Fibroblast of lung (primary cell): ENCODE measurements at regions not wholly inside any gene's neighbourhood (a gene's known extent, or its start where the extent isn't known, plus 50 kb on each side); places are given as distances from the start of the nearest gene placed in this dataset.
A peak's percentile ranks its signal among the peaks of the same experiment; 100 is the strongest.

Experiments
- DNase-seq, 2 donors: peaks; one replicate each; pipeline versions ENCODE4 v3.0.0 to v3.0.0-alpha.2; 2010; ENCODE audit warnings: low read depth in 2 of 2
- H2AFZ ChIP-seq: 2 replicates; pipeline ENCODE4 v1.5.1; 2012; ENCODE audit warnings: low read length, control low read depth, inconsistent platforms
- H3K27ac ChIP-seq: 2 replicates; pipeline ENCODE4 v1.5.1; 2011; ENCODE audit warnings: low read length, control low read depth; ENCODE audit not compliant: insufficient read depth
- H3K27me3 ChIP-seq: 2 replicates; pipeline ENCODE4 v1.5.1; 2011; ENCODE audit warnings: mild to moderate bottlenecking, low read length; ENCODE audit not compliant: control insufficient read depth, insufficient read depth
- H3K36me3 ChIP-seq: 2 replicates; pipeline ENCODE4 v1.5.1; 2011; ENCODE audit warnings: low read length; ENCODE audit not compliant: control insufficient read depth, insufficient read depth
- H3K4me1 ChIP-seq: 2 replicates; pipeline ENCODE4 v1.5.1; 2011; ENCODE audit warnings: low read length; ENCODE audit not compliant: control insufficient read depth, insufficient read depth; ENCODE audit errors: extremely low read depth
- H3K4me2 ChIP-seq: 2 replicates; pipeline ENCODE4 v1.5.1; 2011; ENCODE audit warnings: low read length, control low read depth; ENCODE audit not compliant: insufficient read depth; ENCODE audit errors: extremely low read depth
- H3K4me3 ChIP-seq, 4 experiments: fragments of 200-600 bp in 1 of 4; sonication (generic) in 1 of 4; replicated peaks in 1 of 4; 2 replicates each; pipeline ENCODE4 v1.5.1; 2011 to 2016; ENCODE audit warnings: low read length in 4 of 4, low read depth in 3 of 4, mild to moderate bottlenecking in 3 of 4, control low read depth in 2 of 4, inconsistent platforms in 1 of 4, mixed read lengths in 1 of 4; ENCODE audit not compliant: insufficient read depth in 1 of 4; ENCODE audit errors: control extremely low read depth in 1 of 4
- H3K79me2 ChIP-seq: 2 replicates; pipeline ENCODE4 v1.5.1; 2012; ENCODE audit warnings: mild to moderate bottlenecking, low read length, inconsistent platforms; ENCODE audit not compliant: control insufficient read depth, insufficient read depth
- H3K9ac ChIP-seq: 2 replicates; pipeline ENCODE4 v1.5.1; 2011; ENCODE audit warnings: mild to moderate bottlenecking, low read length, control low read depth; ENCODE audit not compliant: insufficient read depth
- H3K9me3 ChIP-seq: 2 replicates; pipeline ENCODE4 v1.5.1; 2012; ENCODE audit warnings: low read depth, low read length; ENCODE audit not compliant: control insufficient read depth, insufficient read depth
- H4K20me1 ChIP-seq: 2 replicates; pipeline ENCODE4 v1.5.1; 2011; ENCODE audit warnings: low read length; ENCODE audit not compliant: control insufficient read depth, insufficient read depth; ENCODE audit errors: extremely low read depth
- EZH2 ChIP-seq: IDR thresholded peaks from 2 replicates; pipeline ENCODE4 v1.5.1; 2012; ENCODE audit warnings: low read length, control low read depth, mild to moderate bottlenecking; ENCODE audit errors: missing control alignments
- TF ChIP-seq, protein P1 (sequence below), 2 donors: IDR thresholded peaks in 1 of 2; conservative IDR thresholded peaks in 1 of 2; 1 replicate in 1 of 2; 2 replicates in 1 of 2; pipeline ENCODE4 v1.5.1; 2011 to 2012; ENCODE audit warnings: low read length in 2 of 2, control low read depth in 1 of 2, inconsistent platforms in 1 of 2, low read depth in 1 of 2, mild to moderate bottlenecking in 1 of 2

DNA sequence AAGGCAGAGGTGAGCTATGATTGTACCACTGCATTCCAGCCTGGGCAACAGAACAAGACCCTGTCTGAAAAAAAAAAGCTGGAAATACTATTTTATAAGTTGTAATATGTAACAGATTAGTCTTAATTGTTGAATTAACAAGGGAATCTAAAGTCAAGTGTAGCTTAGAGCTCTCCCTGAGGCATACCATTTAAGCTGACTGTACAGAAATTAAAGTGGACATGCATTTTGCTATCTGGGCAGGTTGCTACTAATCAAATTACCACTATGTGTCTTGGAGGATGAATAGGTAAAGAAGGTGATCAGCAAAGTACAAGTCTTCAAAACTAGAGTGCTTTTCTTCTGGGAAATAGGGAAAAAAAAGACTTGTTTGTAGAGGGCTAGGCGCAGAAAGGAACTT is 205.3 kb upstream of the JADE1 start:
- TF ChIP-seq EZH2, result no peak
- TF ChIP-seq, protein P1, sequence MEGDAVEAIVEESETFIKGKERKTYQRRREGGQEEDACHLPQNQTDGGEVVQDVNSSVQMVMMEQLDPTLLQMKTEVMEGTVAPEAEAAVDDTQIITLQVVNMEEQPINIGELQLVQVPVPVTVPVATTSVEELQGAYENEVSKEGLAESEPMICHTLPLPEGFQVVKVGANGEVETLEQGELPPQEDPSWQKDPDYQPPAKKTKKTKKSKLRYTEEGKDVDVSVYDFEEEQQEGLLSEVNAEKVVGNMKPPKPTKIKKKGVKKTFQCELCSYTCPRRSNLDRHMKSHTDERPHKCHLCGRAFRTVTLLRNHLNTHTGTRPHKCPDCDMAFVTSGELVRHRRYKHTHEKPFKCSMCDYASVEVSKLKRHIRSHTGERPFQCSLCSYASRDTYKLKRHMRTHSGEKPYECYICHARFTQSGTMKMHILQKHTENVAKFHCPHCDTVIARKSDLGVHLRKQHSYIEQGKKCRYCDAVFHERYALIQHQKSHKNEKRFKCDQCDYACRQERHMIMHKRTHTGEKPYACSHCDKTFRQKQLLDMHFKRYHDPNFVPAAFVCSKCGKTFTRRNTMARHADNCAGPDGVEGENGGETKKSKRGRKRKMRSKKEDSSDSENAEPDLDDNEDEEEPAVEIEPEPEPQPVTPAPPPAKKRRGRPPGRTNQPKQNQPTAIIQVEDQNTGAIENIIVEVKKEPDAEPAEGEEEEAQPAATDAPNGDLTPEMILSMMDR (conservative IDR thresholded peaks at IDR 0.05 in 1 of 2, IDR thresholded peaks at IDR 0.05 in 1 of 2; ENCODE audit: low read depth in 1 of 2, low read length in 2 of 2), result no peak
- H3K27ac ChIP-seq, result no peak overlapping the region
- no peaks in the 10 kb centered on the region for H3K79me2 ChIP-seq
- H3K9ac ChIP-seq, result no peak overlapping the region
- no peaks in the 10 kb centered on the region for H3K27me3 ChIP-seq
- no peak overlapping the region for H3K4me2 ChIP-seq
- peaks cover 29% of the 10 kb centered on the region for H3K4me1 ChIP-seq
- H2AFZ ChIP-seq, result no peak overlapping the region
- no peak overlapping the region for H3K4me3 ChIP-seq
- H3K36me3 ChIP-seq, result no peaks in the 10 kb centered on the region
- no peak for DNase-seq
- no peaks in the 10 kb centered on the region for H3K9me3 ChIP-seq
- no peaks in the 10 kb centered on the region for H4K20me1 ChIP-seq

DNA sequence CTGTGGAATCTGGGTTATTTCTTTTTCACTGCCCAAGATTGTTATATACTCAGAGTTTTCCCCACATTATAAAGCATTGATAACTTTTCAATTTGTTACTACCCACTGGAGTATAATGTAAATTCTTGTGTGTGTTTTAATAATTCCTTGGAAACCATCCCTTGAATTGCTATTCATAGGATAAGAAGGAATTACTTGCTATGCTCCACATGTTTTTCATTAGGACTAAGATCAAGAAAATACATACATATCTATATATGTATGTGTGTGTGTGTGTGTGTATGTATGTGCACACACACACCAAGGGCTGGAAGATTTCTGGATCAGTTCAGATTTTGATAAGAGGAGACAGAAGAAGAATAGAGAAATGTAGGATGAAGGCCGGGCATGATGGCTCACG is 206.4 kb upstream of the JADE1 start:
- no peak overlapping the region for H3K27ac ChIP-seq
- no peaks in the 10 kb centered on the region for H4K20me1 ChIP-seq
- H2AFZ ChIP-seq, result no peak overlapping the region
- H3K9me3 ChIP-seq, result no peaks in the 10 kb centered on the region
- H3K4me2 ChIP-seq, result no peak overlapping the region
- peaks cover 29% of the 10 kb centered on the region for H3K4me1 ChIP-seq
- H3K9ac ChIP-seq, result no peak overlapping the region
- H3K27me3 ChIP-seq, result no peaks in the 10 kb centered on the region
- no peaks in the 10 kb centered on the region for H3K36me3 ChIP-seq
- TF ChIP-seq, protein P1 (conservative IDR thresholded peaks at IDR 0.05 in 1 of 2, IDR thresholded peaks at IDR 0.05 in 1 of 2; ENCODE audit: low read depth in 1 of 2, low read length in 2 of 2), result no peak
- no peak for TF ChIP-seq EZH2
- no peak for DNase-seq
- H3K79me2 ChIP-seq, result no peaks in the 10 kb centered on the region
- H3K4me3 ChIP-seq, result no peak overlapping the region

- Histone ChIP-seq H4K20me1 (no peaks in the 10 kb centered on the region), H3K4me1 (peaks cover 29% of the 10 kb centered on the region), H3K27me3 (no peaks in the 10 kb centered on the region), H3K4me3 (no peak overlapping the region), H3K79me2 (no peaks in the 10 kb centered on the region), H3K9ac (no peak overlapping the region), H3K4me2 (peak overlapping the region; percentile 44), H3K27ac (peak overlapping the region; percentile 29), H2AFZ (no peak overlapping the region), H3K9me3 (no peaks in the 10 kb centered on the region), H3K36me3 (no peaks in the 10 kb centered on the region)
- no peak for TF ChIP-seq EZH2
- TF ChIP-seq, protein P1 (conservative IDR thresholded peaks at IDR 0.05 in 1 of 2, IDR thresholded peaks at IDR 0.05 in 1 of 2; ENCODE audit: low read depth in 1 of 2, low read length in 2 of 2), result no peak
- DNase-seq, result peak; percentile 56 to 67
Measured at GRCh38 chr4:128601991-128602695, 207.4 kb upstream of the JADE1 start.
